Activated CD4-positive, alpha-beta T cell treated with anti-CD3 and anti-CD28 coated beads, Interleukin-2, amount 50 U/mL, for 4 hours (primary cell): ENCODE measurements at regions not wholly inside any gene's neighbourhood (a gene's known extent, or its start where the extent isn't known, plus 50 kb on each side); places are given as distances from the start of the nearest gene placed in this dataset.
"Not testable (repeated sequence)": the region's sequence is repeated elsewhere in the genome, so short reads cannot be mapped to it uniquely, and the experiment has no call there.

Experiments used
- DNase-seq, 2 experiments: peaks; one replicate each; pipeline ENCODE4 v3.0.0-alpha.2; 2020

DNA sequence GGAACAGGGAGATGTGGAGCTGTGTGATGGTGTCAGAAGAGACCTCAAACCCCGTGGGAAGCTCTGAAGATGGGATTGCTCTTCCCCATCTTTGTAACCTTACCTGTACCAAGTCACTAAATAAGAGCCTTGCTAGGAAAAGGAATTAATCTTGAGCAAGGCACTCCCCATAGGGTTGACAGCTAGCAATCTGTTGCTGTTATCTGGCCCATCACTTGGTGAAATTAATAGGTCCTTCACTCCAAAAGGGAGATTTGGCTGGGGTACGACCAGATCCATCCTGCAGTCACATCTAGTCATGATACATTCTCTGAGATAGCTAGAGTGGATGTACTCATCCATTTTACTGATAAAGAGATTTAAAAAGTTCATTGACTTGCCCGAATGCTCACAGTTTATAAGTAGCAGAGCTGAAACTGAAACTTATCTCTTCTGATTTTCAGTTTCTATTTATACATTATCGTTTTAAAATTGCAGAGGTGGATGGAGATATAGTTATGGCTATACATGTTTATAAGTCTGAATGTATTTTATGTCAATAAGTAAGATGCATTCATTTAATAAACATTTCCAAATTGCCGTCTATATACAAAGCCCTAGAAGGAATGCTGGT, 299.1 kb upstream of the MCTP2 start:
- no peak for DNase-seq

DNA sequence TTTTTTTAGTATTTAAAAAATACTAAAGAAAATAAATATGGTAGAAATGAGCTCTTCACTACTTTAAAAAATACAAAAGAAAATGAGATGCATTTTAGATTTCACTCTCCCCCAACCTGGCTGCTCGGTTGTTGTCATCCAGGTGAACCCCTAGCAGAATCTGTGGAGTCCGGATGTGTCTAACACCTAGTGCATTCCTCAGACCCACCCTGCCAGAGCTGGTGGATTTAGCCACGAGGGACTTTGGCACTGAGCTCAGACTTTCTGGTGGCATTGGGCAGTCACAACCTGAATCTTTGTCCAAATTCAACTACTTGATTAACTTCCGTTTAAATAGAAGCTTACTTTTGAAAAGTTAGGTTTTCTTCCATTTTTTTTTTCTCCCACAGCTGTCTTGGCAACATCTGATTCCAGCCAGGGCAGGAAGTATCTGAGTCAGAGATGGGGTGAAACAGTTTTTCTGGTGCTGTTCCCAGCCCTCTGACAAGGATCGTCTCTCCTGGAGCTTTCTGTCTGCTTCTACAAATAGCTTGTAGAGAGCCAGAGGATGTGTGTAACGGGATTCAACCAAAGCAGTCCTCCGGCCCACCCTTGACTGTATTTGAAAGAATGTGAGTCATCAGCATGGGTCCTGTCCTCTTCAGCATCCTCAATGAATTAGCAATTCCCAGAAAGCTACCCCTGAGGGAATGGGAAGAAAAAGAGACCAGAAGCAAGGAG, 301.8 kb upstream of the MCTP2 start:
- DNase-seq, result no peak

DNA sequence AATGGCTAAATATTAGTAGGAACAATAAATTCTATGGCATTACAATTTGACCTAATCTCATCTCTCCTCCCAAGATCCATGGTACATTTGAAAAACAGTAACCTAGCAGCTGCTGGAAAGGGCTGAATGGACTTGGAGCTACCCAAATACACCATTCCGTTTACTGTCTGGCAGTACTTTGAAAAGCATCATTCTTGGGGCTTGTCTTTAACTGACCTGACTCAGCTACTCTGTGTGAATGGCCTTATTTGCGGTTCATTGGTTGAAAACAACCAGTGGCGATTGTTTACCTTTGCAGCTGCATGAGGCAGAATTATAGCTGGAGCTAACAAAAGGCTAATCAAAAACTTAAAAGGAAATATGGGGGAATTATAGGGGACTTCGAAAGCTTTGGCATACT, 311.2 kb upstream of the MCTP2 start:
- no peak for DNase-seq

DNA sequence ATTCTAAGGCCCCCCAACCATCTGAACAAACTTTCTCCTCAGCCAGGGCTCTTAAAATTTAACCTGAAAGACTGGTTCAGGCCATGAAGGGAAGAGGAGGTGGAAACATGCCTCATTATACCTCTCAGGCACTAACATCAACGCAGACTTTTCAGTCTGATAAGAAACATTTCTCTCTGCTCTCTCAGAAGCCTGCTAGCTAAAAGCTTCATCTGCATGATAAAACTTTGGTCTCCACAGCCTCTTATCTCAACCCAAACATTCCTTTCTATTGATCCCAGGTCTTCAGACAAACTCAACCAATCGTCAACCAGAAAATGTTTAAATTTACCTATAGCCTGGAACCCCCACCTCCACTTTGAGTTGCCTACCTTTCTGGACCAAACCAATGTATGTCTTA, 312.6 kb upstream of the MCTP2 start:
- DNase-seq, result not testable (repeated sequence)

DNA sequence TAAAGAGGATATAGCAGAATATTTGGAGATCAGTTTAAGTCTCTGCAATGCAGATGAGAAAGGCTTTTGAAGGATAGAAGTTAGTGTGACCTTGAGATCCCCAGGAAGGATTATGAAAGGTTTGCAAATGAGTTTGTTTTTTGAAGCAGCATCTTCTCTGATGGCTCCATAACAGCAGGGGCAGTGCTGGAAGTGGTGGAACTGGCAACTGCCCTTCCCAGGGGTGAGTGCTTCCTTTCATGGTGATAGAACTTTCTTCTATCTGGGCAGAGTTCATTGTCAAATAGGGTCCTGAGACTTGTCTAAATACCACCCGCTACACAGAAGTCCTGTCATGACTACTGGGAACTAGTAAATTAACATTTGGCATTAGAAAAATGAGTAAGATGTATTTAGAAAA, 314.2 kb upstream of the MCTP2 start:
- DNase-seq, result no peak

DNA sequence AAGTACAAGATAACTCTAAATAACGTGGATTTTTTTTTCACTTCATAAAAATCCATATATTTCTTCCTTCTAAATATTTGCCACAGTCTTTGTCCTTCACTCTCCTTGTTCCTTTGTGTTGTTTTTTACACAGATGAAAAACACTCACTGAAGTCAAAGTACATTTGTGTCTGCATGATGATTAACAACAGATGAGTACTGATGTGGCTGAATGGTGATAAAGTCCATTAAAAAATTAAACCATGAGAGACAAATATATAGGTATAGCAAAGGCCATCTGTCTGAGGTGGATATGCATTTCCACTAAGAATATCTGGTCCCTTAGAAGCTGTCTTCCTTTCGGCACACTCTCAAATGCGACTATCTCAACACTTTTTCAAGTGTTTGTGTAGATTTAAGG, 317.5 kb upstream of the MCTP2 start:
- DNase-seq, result no peak

DNA sequence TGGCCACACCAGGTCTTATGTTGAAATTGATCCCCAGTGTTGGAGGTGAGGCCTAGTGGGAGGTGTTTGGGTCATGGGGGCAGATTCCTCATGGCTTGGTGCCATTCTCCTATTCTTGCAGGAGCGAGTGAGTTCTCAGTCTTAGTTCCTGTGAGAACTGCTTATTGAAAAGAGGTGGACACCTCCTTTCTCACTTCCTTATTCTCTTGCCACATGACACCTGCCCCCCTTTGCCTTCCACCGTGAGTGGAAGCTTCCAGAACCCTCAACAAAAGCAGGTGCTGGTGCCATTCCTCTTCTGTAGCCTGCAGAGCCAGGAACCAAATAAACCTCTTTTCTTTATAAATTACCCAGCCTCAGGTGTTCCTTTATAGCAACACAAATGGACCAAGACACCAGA, 318.1 kb upstream of the MCTP2 start:
- DNase-seq, result no peak

DNA sequence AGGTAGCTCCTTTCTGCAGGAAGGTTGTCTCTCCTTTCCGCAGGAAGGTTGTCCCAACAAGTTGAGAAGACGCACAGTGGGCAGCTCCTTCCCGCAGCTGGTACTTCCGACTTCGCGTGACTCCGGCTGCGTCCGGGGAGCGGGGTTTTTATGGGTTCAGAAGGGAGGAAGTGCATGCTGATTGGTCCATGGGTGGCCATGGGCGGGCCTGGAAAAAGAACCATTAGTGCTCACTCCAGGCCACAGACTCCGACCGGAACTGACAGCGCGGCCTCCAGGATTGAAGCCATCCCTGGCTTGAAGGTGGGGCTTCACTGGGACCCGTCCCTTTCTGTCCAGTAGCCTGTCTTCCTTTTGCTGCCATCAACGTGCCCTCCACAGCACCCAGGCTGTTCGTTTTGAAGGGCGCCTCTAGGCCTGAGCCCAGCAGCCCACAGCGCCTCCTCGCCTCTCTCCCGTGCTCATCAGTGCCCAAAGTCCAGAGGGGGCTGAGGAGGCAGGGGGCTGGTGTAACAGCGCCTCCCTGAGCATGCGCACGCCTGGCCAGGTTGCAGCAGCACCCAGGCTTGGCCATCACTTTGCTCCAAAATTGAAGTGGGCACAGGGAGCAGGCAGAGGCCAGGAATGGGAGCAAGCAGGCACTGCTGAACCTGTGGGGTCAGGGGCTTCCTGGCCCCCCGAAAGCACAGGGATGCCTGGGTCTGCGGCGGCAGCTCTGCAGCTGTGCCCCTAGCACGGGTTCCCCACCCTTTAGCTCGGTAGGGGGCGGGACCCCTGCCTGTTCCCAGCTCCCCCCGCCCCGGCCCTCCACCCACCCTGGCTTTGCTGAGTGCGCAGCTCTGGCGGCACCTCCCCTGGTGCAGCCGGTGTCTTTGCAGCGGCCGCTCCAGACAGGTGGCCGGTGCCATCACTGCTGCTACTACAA, 330.6 kb upstream of the MCTP2 start:
- no peak for DNase-seq

DNA sequence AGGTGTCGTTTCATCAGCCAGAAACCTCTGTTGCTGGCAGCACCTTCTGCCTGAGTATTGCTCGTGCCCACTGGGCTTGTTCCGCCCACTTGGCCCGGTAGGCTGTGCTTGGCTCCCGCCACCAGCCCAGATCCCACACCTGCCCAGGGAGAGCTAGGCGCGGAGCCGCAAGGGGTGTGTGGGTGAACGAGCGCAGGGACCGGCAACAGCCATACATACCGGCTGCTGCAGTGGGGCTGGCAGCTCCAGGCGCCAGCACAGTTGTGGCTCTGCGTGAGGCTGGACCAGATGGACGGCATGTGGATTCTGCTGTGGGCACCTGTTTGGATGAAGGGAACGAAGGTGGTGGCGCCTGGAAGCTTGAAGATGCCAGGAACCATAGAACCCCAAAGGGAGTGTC, 331.5 kb upstream of the MCTP2 start:
- DNase-seq, result no peak

DNA sequence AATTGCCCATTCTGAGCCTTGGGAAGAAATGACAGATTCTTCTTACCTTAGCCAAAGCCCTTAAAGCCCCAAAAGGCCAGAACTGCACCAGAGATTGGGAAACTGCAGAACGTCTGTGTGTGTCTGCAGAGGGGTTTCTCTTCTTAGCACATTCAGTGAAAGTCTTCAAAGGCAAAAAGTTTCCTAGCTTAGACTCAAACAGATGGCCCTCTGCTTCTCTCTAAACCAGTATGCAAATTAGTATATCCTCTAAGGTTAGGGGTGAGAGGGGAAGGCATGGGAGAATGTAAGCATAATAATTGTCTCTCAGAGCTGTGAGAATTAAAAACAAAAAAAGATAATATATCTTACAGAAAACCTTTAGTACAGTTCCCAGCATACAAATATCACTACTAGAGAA, 334.0 kb upstream of the MCTP2 start:
- no peak for DNase-seq

DNA sequence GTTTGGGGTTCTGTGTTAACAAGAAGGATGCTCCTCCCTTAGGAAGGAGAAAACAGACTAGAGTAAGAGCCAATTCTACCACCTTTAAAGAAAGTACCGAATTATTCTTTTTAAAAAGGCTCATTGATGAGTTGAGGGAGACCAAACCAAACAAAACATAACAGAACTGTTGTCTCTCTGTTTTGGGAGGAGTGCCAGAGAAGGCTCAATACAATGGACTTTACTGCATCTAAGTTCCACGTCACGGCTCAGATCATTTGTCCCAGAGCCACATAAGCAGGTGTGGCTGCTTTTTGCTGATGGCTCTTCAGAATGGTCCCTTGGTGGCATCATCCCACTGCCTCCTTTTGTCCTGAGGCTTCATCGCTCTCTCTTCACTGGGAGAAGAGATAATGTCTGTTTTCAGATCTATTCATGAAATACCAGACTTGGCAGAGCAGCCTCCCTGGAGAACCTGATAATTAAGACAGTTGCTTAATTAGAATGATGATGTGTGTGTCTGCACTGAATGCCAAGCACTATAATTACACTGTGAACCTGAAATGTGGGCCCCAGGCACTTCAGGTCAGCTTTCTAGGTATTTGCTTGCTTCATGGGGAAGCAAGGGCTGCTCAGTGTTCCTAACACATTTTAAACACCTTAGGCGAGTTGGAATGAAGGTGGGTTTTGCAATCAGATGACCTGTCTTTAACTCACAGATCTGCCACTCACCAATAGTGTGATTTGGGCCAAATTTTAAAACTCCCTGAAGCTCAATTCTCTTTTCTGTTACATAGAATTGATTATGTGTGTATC, 335.2 kb upstream of the MCTP2 start:
- no peak for DNase-seq

DNA sequence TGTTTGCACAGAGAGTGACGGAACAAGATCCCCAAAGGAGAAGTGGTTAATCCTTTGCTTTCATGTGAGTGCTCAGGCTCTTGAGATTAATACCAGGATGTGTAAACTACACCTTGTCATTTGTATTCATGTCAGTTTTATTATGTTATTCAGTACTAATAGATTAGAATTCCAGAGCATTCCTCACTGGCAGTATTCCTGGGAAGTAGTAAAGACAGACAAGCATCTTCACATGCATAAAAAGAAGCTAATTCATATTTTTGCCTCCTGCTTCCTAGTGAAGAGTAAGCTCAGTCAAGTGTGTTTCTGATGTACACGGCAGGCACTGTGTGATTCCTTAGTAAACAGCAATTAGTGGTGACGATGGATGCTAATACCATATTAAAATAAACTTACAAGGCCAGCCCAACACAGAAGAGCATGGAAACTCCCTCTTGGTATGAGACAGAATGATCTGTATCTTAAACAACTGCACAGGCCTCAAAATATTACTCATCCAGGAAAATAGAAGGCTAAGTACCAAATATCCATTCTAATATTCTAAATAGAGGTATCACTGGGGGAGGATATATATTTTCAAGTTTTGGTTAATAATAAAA, 336.8 kb upstream of the MCTP2 start:
- DNase-seq, result no peak

DNA sequence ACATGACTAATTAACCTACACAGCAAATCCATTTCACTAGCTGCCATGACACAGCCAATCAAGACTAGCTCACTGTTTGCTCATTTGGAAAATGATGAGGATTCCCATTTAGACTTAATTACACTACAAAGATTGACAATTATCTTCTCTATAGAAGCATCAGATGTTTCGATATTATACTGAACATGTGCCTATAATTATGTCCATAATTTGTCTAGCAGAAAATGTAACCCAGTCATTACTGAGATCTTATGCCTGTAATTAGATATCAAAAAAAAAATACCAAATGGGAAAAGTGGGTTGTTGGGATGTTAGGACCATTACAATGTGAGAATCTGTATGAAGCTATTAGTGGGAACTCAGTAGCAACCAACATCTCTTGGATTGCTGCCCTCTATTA, 344.2 kb upstream of the MCTP2 start:
- DNase-seq, result no peak

DNA sequence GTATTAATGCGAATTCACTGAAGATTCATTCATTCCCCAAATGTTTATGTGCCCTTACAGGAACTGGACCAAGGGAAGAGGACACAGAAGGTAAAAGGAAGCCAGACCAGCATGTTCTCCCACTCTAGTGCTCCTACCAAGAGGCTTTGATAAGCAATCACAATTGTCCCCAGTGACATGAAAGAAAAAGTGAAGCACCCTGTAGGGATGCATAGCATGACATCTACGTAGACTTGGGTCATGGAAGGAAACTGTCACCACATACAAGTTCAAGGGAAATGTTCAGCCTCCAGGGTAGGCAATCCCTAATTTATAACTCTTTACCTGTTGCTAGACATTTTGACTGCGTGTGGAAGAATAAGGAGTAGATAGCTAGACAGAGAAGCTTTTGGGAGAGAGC, 348.6 kb upstream of the MCTP2 start:
- DNase-seq, result no peak

DNA sequence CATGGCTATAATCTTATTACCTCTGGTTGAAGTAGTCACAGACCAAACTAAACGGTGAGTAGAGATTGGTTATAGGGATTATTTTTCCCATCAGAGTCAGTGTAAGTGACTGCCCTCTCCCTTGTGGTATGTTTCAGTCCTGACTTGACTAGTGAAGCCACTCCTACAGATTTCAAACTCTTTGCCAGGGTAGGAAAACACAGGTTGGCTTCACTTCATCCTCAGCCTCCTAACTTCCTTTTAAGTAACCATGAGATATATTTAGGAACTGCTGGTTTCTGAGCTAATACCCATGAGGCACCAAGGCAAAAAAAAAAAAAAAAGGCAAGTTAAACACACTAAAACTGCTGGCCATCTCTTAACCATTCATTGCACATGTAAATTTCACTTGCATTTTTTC, 349.2 kb upstream of the MCTP2 start:
- no peak for DNase-seq

DNA sequence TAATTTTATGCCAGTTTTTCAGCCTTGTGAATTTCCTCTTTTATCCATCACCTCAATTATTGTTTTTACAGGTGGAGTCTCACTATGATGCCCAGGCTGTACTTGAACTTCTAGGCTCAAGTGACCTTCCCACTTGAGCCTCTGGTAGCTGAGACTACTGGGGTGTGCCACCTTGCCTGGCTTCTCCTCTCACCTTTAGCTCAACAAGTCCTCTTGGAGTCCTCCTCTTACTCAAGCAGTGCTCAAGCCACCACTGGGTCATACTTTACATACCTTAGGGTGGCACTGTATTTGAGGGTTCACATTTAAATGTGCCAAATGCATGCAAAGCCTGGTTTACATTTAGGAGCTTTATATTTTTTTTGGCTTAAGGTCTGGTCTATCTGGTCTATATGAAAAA, 350.1 kb upstream of the MCTP2 start:
- no peak for DNase-seq

DNA sequence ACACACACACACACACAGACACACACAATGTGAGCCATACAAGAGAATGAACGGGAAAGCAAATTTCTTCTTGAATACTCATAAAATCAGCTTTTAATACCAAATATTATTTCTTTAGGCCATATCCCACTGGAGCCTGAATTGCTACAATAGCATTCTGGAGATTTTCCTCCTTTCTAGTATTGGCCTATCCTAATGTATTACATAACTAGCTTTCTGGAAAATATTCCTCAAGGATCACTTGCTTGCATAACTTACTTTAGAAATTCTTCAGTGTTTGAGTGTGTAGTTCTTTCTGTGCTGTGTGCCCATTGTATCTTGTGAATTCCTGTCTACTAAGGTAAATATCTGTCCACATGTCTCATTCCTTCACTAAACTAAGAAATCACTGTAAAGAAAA, 351.0 kb upstream of the MCTP2 start:
- DNase-seq, result no peak

DNA sequence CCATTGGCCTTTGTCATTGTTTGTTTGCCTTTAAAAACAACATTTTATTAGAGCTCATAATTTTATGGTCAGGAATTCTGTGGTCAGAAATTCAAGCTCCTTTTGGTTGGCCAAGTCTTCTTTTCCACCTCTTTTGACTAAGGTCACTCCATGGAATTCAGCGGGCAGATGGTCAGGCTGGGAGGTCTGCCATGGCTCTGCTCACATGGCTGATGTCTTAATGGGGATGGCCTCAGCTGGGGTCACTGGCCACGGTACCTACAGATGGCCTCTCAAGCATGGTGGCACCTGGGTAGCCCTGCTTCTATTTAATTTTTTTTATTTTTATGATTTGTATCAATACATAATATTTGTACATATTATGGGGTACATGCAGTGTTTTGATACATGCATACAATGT, 360.8 kb upstream of the MCTP2 start:
- no peak for DNase-seq

DNA sequence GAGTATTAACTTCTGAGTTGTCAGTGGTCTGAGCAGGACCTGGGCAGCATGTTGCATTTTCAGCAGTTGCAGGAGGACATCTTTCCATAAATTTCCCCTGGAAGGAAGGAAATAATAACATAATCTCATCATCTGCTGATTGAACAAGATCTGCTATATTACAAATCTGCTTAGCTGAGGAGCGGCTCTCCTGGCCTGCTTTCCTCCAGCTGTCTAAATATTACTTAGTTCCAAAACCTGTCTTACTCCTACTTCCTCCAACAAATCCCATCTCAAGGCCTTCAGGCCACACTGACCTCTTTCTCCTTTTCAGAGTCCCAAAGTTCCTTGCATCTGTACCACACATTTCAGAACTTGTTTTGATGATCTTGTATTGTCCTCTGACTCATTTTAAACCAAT, 364.4 kb upstream of the MCTP2 start:
- DNase-seq, result no peak

DNA sequence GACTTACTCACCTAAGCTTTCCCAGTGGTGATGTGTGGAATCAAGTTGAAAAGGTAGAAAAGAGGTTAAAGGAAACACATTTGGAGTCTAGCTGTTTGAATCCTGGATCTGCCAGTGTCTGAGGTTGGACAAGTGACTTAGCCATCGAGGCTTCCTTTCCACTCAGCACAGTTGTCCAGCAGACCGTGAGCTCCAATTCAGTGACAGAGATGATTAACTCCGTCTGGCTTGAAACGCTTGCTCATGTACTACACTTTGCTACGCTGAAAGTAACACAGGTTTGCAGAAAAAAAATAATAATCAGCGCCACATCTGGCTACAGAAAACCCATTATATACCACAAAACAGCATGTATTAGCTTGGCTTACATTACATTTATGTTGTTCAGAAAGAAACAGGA, 364.9 kb upstream of the MCTP2 start:
- DNase-seq, result no peak

DNA sequence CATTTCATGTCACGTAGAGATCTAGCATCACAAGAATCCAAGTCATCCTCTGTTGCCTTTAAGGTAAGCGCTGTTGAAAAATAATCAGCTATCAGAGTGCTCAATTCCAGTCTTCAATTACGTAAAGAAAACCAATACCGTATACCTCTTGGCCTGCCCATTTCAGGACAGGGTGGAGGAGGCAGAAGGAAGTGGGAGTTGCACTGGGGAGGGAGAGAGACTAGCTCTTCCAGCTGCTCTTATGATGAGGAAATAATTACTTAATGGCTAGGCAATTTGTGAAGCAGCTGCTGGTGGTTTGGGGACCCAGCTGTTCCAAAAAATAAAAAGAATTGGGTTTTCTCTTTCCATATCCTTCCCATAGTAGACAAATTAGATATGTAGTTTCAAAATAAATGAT, 365.8 kb upstream of the MCTP2 start:
- no peak for DNase-seq

DNA sequence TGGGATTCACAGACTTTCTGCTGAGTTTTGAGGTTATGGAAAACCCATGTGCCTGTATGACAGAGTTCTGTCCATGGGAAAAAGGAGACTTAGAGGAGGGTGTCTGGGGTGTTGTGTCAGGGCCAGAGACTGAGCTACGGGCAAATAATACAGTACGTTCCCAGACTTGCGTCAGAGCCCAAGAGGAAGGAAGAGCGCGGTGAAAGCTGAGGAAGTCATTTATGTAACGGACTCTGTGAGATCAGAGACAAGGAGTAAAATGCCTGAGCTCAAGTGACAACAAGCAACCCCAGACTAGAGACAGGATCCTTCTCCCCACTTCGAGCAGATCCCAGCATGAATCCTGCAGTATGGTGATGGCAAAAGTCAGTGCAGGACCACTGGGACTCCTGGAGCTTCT, 368.6 kb upstream of the MCTP2 start:
- no peak for DNase-seq
